ENCODE measurements at regions not wholly inside any gene's neighbourhood (a gene's known extent, or its start where the extent isn't known, plus 50 kb on each side); places are given as distances from the start of the nearest gene placed in this dataset.

DNA sequence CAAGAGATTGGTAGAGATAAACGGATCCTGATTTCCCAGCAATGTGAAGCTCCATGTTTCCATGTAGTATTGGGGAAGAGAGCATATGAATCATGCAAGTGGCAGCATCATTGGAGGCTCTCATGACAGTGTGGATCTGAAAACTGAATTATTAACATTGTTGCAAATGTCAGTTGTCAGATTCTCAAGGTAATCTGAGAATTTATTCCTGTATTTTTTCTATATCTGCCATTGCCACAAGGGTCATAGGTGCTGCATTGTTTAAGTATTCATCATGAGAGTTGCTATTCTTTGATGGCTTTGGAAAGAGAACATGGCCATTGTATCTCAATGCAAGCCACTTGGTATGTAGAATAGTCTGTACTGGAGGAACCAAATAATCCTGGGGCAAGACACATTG, 1217.0 kb upstream of the ZEB2 start:
- Mint-ChIP-seq H3K4me3 (no peak overlapping the region), H3K27ac (no peak overlapping the region), H3K4me1 (no peaks in the 10 kb centered on the region), H3K27me3 (ENCODE audit: low read depth) (no peaks in the 10 kb centered on the region), H3K36me3 (ENCODE audit: low read depth) (no peaks in the 10 kb centered on the region), H3K9me3 (no peaks in the 10 kb centered on the region)
- TF ChIP-seq, protein P1, sequence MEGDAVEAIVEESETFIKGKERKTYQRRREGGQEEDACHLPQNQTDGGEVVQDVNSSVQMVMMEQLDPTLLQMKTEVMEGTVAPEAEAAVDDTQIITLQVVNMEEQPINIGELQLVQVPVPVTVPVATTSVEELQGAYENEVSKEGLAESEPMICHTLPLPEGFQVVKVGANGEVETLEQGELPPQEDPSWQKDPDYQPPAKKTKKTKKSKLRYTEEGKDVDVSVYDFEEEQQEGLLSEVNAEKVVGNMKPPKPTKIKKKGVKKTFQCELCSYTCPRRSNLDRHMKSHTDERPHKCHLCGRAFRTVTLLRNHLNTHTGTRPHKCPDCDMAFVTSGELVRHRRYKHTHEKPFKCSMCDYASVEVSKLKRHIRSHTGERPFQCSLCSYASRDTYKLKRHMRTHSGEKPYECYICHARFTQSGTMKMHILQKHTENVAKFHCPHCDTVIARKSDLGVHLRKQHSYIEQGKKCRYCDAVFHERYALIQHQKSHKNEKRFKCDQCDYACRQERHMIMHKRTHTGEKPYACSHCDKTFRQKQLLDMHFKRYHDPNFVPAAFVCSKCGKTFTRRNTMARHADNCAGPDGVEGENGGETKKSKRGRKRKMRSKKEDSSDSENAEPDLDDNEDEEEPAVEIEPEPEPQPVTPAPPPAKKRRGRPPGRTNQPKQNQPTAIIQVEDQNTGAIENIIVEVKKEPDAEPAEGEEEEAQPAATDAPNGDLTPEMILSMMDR (IDR thresholded peaks at IDR 0.05; ENCODE audit: unreplicated experiment in 3 of 3): no peak

DNA sequence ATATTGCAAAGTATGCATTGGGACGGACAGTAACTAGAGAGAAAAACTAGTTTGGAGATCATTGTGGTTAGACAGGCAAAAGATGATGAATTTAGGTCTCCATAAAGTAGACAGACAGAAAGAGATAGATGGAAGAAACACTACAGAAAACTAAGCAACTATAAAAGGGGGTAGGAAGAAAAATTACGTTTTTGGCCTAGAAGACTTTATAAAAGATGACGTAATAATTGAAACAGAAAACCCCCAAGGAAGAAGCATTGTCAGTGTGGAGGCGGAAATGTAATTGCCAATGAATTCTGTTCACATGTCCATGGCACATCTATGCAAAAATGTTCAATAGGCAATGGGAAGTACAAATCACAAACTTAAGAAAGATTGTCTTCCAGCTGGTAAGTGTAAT, 1211.5 kb upstream of the ZEB2 start:
- Mint-ChIP-seq H3K27me3 (ENCODE audit: low read depth) (no peaks in the 10 kb centered on the region), H3K4me1 (no peaks in the 10 kb centered on the region), H3K27ac (no peak overlapping the region), H3K36me3 (ENCODE audit: low read depth) (no peaks in the 10 kb centered on the region), H3K4me3 (no peak overlapping the region), H3K9me3 (no peaks in the 10 kb centered on the region)
- TF ChIP-seq, protein P1 (IDR thresholded peaks at IDR 0.05; ENCODE audit: unreplicated experiment in 3 of 3): no peak

DNA sequence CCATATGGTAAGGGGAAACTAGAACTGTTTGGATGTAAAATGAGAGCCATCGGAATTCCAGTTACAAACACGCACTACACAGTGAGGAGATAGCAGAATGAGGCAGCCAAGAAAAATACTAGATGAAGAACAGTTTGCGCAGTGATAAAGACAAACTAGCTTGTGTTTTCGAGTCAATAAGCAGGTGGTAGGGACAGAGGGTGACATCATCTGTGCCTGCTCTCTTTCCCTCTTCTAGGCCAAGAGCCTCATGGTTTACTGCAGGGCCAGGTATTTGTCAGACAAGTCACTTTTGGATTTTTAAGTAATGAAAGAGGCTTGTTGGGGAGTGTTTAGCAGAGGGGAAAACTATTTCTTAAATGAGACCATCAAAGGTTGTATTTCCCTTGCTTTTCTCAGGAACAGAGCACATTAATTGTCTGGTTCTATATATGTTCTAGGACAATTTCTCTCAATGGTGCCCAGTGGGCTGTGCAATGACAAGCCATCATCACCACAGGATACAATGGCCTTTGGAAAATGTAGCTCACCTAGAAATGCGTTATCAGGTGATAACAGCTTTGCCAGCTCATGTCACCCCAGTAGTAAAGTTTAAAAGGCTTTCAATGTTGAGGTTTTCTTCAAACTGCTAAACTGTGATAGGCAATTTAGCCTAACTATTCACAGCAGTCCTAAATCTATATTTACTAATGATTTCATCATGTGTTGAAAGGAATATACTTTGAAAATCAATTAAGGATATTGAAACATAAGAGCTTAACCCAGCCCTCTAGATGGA, 1210.3 kb upstream of the ZEB2 start:
- Mint-ChIP-seq H3K9me3 (no peaks in the 10 kb centered on the region), H3K27ac (no peak overlapping the region), H3K36me3 (ENCODE audit: low read depth) (no peaks in the 10 kb centered on the region), H3K4me1 (no peaks in the 10 kb centered on the region), H3K27me3 (ENCODE audit: low read depth) (no peaks in the 10 kb centered on the region), H3K4me3 (no peak overlapping the region)
- TF ChIP-seq, protein P1 (IDR thresholded peaks at IDR 0.05; ENCODE audit: unreplicated experiment in 3 of 3): no peak

DNA sequence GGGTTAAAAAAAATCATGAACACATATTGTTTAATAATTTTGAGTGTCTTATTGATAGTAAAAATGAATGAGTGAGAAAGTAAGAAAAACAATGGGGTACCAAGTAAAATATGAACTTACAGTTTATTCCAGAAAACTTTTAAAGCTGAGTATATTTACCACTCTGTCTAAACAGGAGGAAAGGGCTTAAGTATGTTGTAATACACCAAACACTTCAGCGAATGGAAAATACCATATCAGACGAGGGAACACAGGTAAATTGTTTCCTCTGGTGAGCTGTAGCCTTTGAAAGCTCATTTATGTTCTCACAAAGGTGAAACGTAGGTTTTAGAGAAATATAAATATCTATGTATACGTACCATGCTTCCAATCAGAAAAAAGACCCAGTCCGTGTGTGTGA, 1209.6 kb upstream of the ZEB2 start:
- Mint-ChIP-seq H3K4me3 (no peak overlapping the region), H3K27ac (no peak overlapping the region), H3K4me1 (no peaks in the 10 kb centered on the region), H3K27me3 (ENCODE audit: low read depth) (no peaks in the 10 kb centered on the region), H3K36me3 (ENCODE audit: low read depth) (no peaks in the 10 kb centered on the region), H3K9me3 (no peaks in the 10 kb centered on the region)
- TF ChIP-seq, protein P1 (IDR thresholded peaks at IDR 0.05; ENCODE audit: unreplicated experiment in 3 of 3): no peak

DNA sequence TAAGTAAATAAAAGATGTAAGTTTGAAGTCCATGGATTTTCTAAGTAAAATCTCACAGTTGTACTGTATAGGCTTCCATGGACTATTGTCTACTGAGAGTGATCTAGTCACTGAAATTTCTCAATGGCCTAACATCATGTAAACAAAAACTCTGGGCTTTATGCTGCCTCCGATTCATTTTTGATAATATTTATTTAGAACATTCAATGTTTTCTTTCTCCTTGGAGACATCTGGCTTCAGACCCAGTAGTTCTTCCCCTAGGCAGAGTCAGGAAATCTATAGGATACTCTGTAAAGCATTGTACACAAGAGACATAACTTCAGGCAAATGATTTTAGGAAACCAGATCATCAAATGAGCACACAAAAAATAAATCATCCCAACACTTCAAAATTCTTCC, 1208.6 kb upstream of the ZEB2 start:
- H3K9me3 Mint-ChIP-seq: no peaks in the 10 kb centered on the region

More for the DNA sequence above, 1208.6 kb upstream of the ZEB2 start:
- TF ChIP-seq, protein P1 (IDR thresholded peaks at IDR 0.05; ENCODE audit: unreplicated experiment in 3 of 3): no peak
- Mint-ChIP-seq H3K4me3 (no peak overlapping the region), H3K27ac (no peak overlapping the region), H3K27me3 (ENCODE audit: low read depth) (no peaks in the 10 kb centered on the region), H3K36me3 (ENCODE audit: low read depth) (no peaks in the 10 kb centered on the region), H3K4me1 (no peaks in the 10 kb centered on the region)
